Astrocyte (in vitro differentiated cells and primary cell): ENCODE measurements at regions not wholly inside any gene's neighbourhood (a gene's known extent, or its start where the extent isn't known, plus 50 kb on each side); places are given as distances from the start of the nearest gene placed in this dataset.

ENCODE experiments used
- DNase-seq: peaks from one replicate; pipeline ENCODE4 v3.0.0-alpha.2; 2010; ENCODE audit warnings: low read depth
- FAIRE-seq: peaks from 2 replicates; lab custom pipeline; 2011; peaks lifted over from hg19 to GRCh38; lab: Jason Lieb, UNC
- H2AFZ ChIP-seq: 2 replicates; pipeline ENCODE4 v1.6.0; 2012; ENCODE audit warnings: low read depth, low read length, inconsistent platforms
- H3K27ac ChIP-seq: 2 replicates; pipeline ENCODE4 v1.5.1; 2011; ENCODE audit warnings: low read depth, low read length, inconsistent platforms
- H3K27me3 ChIP-seq: 2 replicates; pipeline ENCODE4 v1.6.0; 2011; ENCODE audit warnings: low read length, inconsistent platforms; ENCODE audit not compliant: insufficient read depth
- H3K36me3 ChIP-seq: 2 replicates; pipeline ENCODE4 v1.5.1; 2011; ENCODE audit warnings: low read length, inconsistent platforms; ENCODE audit not compliant: insufficient read depth
- H3K4me1 ChIP-seq: 2 replicates; pipeline ENCODE4 v1.5.1; 2011; ENCODE audit warnings: low read length, inconsistent platforms; ENCODE audit not compliant: insufficient read depth
- H3K4me2 ChIP-seq: 2 replicates; pipeline ENCODE4 v1.6.0; 2012; ENCODE audit warnings: low read length, inconsistent platforms
- H3K4me3 ChIP-seq: 2 replicates; pipeline ENCODE4 v1.5.1; 2011; ENCODE audit warnings: low read depth, mild to moderate bottlenecking, low read length, inconsistent platforms; ENCODE audit not compliant: insufficient read depth
- H3K79me2 ChIP-seq: 2 replicates; pipeline ENCODE4 v1.6.0; 2012; ENCODE audit warnings: mild to moderate bottlenecking, low read length, inconsistent platforms; ENCODE audit not compliant: insufficient read depth
- H3K9ac ChIP-seq: 2 replicates; pipeline ENCODE4 v1.6.0; 2012; ENCODE audit warnings: mild to moderate bottlenecking, low read length, inconsistent platforms
- H3K9me3 ChIP-seq: 2 replicates; pipeline ENCODE4 v1.5.1; 2012; ENCODE audit warnings: low read depth, mild to moderate bottlenecking, low read length, inconsistent platforms; ENCODE audit not compliant: insufficient read depth
- H4K20me1 ChIP-seq: 2 replicates; pipeline ENCODE4 v1.6.0; 2012; ENCODE audit warnings: low read length, inconsistent platforms; ENCODE audit not compliant: insufficient read depth
- H3K27ac Mint-ChIP-seq: one replicate; pipeline ENCODE4 v1.8.0; 2021; ENCODE audit warnings: mild to moderate bottlenecking, mixed read lengths; ENCODE audit not compliant: unreplicated experiment
- H3K27me3 Mint-ChIP-seq: one replicate; pipeline ENCODE4 v1.8.0; 2021; ENCODE audit warnings: low read depth, mixed read lengths; ENCODE audit not compliant: unreplicated experiment
- H3K36me3 Mint-ChIP-seq: one replicate; pipeline ENCODE4 v1.8.0; 2021; ENCODE audit warnings: low read depth, mixed read lengths; ENCODE audit not compliant: unreplicated experiment
- H3K4me1 Mint-ChIP-seq: one replicate; pipeline ENCODE4 v1.8.0; 2021; ENCODE audit warnings: low read depth, mixed read lengths; ENCODE audit not compliant: unreplicated experiment
- H3K4me3 Mint-ChIP-seq: one replicate; pipeline ENCODE4 v1.8.0; 2021; ENCODE audit warnings: mild to moderate bottlenecking, moderate library complexity, mixed read lengths; ENCODE audit not compliant: unreplicated experiment
- H3K9me3 Mint-ChIP-seq: one replicate; pipeline ENCODE4 v1.8.0; 2021; ENCODE audit warnings: mild to moderate bottlenecking, mixed read lengths; ENCODE audit not compliant: unreplicated experiment
- CTCF ChIP-seq: IDR thresholded peaks from 2 replicates; pipeline ENCODE4 v1.5.1; 2011; ENCODE audit warnings: low read depth, mild to moderate bottlenecking, inconsistent platforms, low read length, moderate library complexity; ENCODE audit not compliant: insufficient read depth
- EZH2 ChIP-seq: IDR thresholded peaks from 2 replicates; pipeline ENCODE4 v1.6.1; 2012; ENCODE audit warnings: mild to moderate bottlenecking, low read length, inconsistent platforms; ENCODE audit not compliant: insufficient read depth

- H3K4me2 ChIP-seq, result no peak overlapping the region
Observed at GRCh38 chr13:38528986-38529385, 157.9 kb upstream of the FREM2 start.

DNA sequence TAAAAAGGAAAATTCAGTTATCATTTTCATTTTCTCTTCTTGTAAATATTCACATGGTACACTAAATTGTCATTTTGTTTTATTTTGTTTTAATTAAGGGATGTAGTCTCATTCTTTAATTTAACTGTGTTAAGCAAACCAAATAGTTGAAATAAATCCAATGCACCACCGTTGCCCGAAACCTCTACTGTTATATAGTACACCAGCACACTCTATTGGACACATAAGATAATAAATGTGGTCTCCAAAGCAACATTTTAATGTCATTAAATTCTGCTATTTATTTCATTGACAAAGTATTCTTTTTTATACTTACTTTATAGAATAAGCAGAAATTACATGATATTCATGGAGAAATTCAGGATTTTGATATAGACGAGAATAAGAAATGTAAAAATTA, 156.4 kb upstream of the FREM2 start:
- no peak overlapping the region for H3K4me2 ChIP-seq
- no peak overlapping the region for H3K27ac ChIP-seq
- Mint-ChIP-seq H3K9me3 (no peaks in the 10 kb centered on the region), H3K36me3 (no peaks in the 10 kb centered on the region), H3K27ac (no peak overlapping the region), H3K4me3 (no peak overlapping the region), H3K4me1 (no peaks in the 10 kb centered on the region), H3K27me3 (no peaks in the 10 kb centered on the region)
- H3K4me3 ChIP-seq, result no peak overlapping the region
- H3K36me3 ChIP-seq, result no peaks in the 10 kb centered on the region
- TF ChIP-seq CTCF (peak; percentile 20), EZH2 (no peak)
- H3K4me1 ChIP-seq, result no peaks in the 10 kb centered on the region
- H4K20me1 ChIP-seq, result no peaks in the 10 kb centered on the region
- peaks cover 2% of the 10 kb centered on the region for H3K27me3 ChIP-seq
- H3K9me3 ChIP-seq, result no peaks in the 10 kb centered on the region
- H3K9ac ChIP-seq, result no peak overlapping the region
- DNase-seq, result peak; percentile 6
- FAIRE-seq, result no peak
- H2AFZ ChIP-seq, result no peak overlapping the region
- no peaks in the 10 kb centered on the region for H3K79me2 ChIP-seq

More at GRCh38 chr13:38528986-38529385, 157.9 kb upstream of the FREM2 start:
- Mint-ChIP-seq H3K4me3 (no peak overlapping the region), H3K27ac (no peak overlapping the region), H3K4me1 (no peaks in the 10 kb centered on the region), H3K27me3 (no peaks in the 10 kb centered on the region), H3K9me3 (no peaks in the 10 kb centered on the region), H3K36me3 (no peaks in the 10 kb centered on the region)
- H4K20me1 ChIP-seq, result no peaks in the 10 kb centered on the region
- no peaks in the 10 kb centered on the region for H3K79me2 ChIP-seq
- TF ChIP-seq EZH2 (no peak), CTCF (no peak)
- H3K9ac ChIP-seq, result no peak overlapping the region
- no peaks in the 10 kb centered on the region for H3K36me3 ChIP-seq
- FAIRE-seq, result no peak
- H3K27me3 ChIP-seq, result peaks cover 2% of the 10 kb centered on the region
- no peak overlapping the region for H3K27ac ChIP-seq
- H2AFZ ChIP-seq, result no peak overlapping the region
- no peak overlapping the region for H3K4me3 ChIP-seq
- no peak for DNase-seq
- no peaks in the 10 kb centered on the region for H3K9me3 ChIP-seq
- no peaks in the 10 kb centered on the region for H3K4me1 ChIP-seq

DNA sequence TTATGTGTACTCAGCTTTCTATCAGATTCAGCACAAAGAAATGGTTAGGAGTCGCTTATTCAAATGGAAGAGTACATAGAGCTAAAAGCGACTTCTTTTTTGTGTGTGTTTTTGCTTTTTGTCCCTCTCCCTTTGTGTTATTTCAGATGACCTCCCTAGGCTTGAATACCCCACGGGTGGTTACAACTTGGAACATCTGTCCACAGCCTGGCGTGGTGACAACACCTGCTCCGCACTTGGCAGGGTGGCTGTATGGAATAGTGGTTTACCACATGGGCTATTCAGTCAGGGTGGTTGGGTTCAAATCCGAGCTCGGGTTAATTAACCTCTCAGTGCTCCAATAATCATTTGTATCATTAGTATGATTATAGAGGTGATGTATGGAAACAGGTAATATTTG, 151.6 kb upstream of the FREM2 start:
- no peak for TF ChIP-seq EZH2
- no peak for TF ChIP-seq CTCF
- Mint-ChIP-seq H3K4me1 (no peaks in the 10 kb centered on the region), H3K27ac (no peak overlapping the region), H3K27me3 (no peaks in the 10 kb centered on the region), H3K36me3 (no peaks in the 10 kb centered on the region), H3K4me3 (no peak overlapping the region), H3K9me3 (no peaks in the 10 kb centered on the region)
- Histone ChIP-seq H3K79me2 (no peaks in the 10 kb centered on the region), H3K4me3 (no peak overlapping the region), H3K9me3 (no peaks in the 10 kb centered on the region), H4K20me1 (no peaks in the 10 kb centered on the region), H3K4me2 (no peak overlapping the region), H3K9ac (no peak overlapping the region), H3K27ac (no peak overlapping the region), H3K36me3 (no peaks in the 10 kb centered on the region), H3K27me3 (no peaks in the 10 kb centered on the region), H3K4me1 (no peaks in the 10 kb centered on the region), H2AFZ (no peak overlapping the region)
- no peak for FAIRE-seq
- DNase-seq, result no peak
